ENCODE measurements at regions not wholly inside any gene's neighbourhood (a gene's known extent, or its start where the extent isn't known, plus 50 kb on each side); places are given as distances from the start of the nearest gene placed in this dataset.

DNA sequence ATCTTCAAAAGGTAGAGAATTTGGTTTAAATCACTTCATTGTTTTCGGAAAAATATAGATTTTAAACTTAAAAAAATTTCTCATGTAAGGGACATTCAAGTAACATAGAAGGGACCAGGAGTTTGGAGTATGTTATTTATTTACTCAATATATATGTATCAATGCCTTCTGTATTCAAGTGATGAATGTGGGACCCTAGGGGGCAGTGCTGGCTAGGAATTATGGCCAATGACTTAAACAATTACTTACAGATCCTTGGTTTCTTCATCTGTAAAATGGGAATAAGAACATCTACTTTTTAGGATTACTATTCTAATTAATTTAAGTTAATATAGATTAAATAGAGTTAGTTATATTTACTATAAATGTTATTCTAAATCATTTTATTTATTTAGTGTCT lies 886.3 kb upstream of the RBFOX1 start:
- H3K4me1 ChIP-seq (ENCODE audit: insufficient read depth, low read length), result no peaks in the 10 kb centered on the region
- no peaks in the 10 kb centered on the region for H3K36me3 ChIP-seq (ENCODE audit: insufficient read depth, low read length)
- no peaks in the 10 kb centered on the region; the same call in 1 of the 2 replicates for H3K9me3 ChIP-seq (ENCODE audit: control insufficient read depth, insufficient read depth, low read length)
- H3K9ac ChIP-seq (ENCODE audit: low read depth, low read length), result no peak overlapping the region

DNA sequence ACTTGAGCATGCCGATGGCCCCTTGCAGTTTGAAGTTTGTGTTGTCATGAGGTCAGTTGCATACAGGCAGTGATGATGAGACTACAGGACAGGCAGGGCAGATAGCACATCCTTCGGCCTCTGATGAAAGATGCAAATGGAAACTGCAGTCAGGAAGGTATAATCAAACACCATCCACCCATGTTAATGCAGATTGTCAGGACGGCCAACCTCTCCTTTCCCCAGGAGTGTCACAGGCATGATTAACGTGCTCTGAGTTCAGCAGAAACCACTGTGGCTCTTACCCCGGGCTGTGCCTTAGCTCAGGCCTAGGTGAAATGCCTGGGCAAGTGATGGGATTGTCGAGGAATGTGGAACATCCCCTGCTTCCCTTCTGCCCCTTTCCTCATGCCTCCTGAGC lies 893.5 kb upstream of the RBFOX1 start:
- Histone ChIP-seq H3K9ac (ENCODE audit: low read depth, low read length) (no peak overlapping the region), H3K9me3 (ENCODE audit: control insufficient read depth, insufficient read depth, low read length) (no peaks in the 10 kb centered on the region), H3K36me3 (ENCODE audit: insufficient read depth, low read length) (no peaks in the 10 kb centered on the region), H3K4me1 (ENCODE audit: insufficient read depth, low read length) (no peaks in the 10 kb centered on the region)

DNA sequence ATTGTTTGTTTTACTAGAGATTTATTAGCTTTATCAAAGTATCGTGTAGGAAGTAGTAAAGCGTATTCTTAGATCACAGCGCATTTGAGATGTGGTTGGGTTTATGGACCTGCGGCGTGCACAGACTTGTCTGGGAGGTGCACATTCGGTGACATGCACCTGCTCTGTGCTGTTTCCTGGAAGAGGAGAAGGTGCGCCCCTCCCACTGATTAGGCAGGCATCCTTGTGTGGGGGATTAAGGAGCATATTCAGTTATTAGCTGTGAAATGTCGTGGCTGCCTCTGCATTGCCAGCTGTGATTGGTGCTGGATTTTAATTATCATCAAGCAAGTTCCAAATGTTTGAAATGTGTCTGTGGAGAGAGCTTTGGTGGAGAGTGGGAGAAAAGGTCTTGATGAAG lies 903.8 kb upstream of the RBFOX1 start:
- Histone ChIP-seq H3K9ac (ENCODE audit: low read depth, low read length) (no peak overlapping the region), H3K4me1 (ENCODE audit: insufficient read depth, low read length) (no peaks in the 10 kb centered on the region), H3K36me3 (ENCODE audit: insufficient read depth, low read length) (no peaks in the 10 kb centered on the region), H3K9me3 (ENCODE audit: control insufficient read depth, insufficient read depth, low read length) (no peaks in the 10 kb centered on the region)

DNA sequence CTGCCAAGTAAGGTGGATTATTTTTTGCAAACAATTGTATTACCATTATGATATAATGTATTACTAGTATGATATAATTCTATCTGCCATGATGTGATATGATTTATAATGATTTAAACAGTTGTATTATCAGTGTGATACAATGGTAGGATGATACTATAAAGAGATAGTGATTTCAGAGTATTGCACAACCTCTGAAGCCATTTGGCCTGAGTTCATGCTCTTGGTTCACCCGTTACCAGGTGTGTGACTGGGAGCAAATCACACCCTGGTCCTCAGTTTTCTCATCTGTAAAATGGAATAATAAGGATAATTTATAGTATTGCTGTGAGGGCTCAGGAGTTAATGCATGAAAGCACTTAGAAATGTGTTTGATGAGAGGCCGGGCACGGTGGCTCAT lies 905.0 kb upstream of the RBFOX1 start:
- Histone ChIP-seq H3K9ac (ENCODE audit: low read depth, low read length) (no peak overlapping the region), H3K36me3 (ENCODE audit: insufficient read depth, low read length) (no peaks in the 10 kb centered on the region), H3K9me3 (ENCODE audit: control insufficient read depth, insufficient read depth, low read length) (no peaks in the 10 kb centered on the region), H3K4me1 (ENCODE audit: insufficient read depth, low read length) (no peaks in the 10 kb centered on the region)

DNA sequence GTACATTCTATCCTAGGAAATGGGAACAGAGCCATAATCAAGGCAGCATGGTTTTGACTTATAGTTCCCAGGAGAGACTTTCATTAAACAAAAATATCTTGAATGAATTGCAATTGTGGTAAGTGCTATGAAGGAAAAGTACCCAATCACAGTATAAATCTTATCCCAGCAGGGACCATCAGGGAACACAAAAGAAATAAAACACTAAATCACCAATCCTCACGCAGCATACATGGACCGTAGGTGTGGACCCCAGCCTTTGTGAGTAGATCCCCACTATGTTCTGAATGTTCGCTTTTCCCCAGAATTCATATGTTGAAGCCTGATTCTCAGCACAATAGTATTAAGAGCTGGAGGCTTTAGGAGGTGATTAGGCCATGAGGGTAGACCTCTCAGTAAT lies 925.0 kb upstream of the RBFOX1 start:
- H3K36me3 ChIP-seq (ENCODE audit: insufficient read depth, low read length), result no peaks in the 10 kb centered on the region
- H3K9me3 ChIP-seq (ENCODE audit: control insufficient read depth, insufficient read depth, low read length), result no peaks in the 10 kb centered on the region
- no peaks in the 10 kb centered on the region for H3K4me1 ChIP-seq (ENCODE audit: insufficient read depth, low read length)
- no peak overlapping the region for H3K9ac ChIP-seq (ENCODE audit: low read depth, low read length)

DNA sequence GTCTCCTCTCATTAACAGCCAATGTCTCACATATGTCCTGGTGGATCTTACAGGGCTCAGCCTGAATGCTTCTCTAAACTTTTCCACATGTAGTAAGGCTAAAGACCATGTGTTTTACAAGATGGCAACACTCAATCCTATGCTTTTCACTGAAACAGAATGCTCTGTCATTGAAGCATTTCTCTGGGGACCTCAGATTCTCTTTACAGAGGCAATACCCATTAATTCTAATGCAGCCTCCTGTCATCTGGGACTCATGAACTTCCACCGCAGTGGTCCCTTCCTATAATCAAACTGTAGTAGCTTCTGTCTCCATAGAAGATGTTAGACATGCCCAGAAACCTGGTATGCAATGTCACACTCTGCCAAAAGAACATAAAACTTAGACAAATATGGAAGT lies 926.6 kb upstream of the RBFOX1 start:
- Histone ChIP-seq H3K9me3 (ENCODE audit: control insufficient read depth, insufficient read depth, low read length) (no peaks in the 10 kb centered on the region), H3K4me1 (ENCODE audit: insufficient read depth, low read length) (no peaks in the 10 kb centered on the region), H3K9ac (ENCODE audit: low read depth, low read length) (no peak overlapping the region), H3K36me3 (ENCODE audit: insufficient read depth, low read length) (no peaks in the 10 kb centered on the region)

DNA sequence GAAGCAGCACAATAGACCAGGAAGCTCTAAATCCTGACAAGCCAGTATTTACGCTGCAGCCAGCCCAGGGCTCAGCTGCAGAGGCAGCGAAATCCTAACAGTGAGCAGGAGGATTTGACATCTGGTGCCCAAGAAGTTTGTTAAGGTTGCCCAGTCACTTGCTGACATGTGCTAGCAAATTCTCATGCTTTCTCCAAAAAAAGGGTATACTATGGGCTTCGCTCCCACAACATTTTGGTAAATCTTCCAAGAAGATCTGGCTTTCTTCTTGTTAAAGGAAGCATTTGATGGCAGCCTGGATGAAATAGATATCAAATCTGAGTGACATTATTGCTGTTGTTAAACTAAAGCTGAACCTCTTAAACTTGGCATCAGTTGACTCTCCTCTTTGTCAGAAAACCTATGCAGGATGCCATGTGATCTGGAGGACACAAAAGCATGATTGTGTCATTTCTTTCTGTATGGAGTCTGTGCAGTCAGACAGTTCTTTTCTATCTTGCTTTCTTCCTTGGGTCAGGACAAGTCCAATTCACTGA lies 949.7 kb upstream of the RBFOX1 start:
- H3K4me1 ChIP-seq (ENCODE audit: insufficient read depth, low read length), result no peaks in the 10 kb centered on the region
- H3K9ac ChIP-seq (ENCODE audit: low read depth, low read length), result no peak overlapping the region
- no peaks in the 10 kb centered on the region for H3K9me3 ChIP-seq (ENCODE audit: control insufficient read depth, insufficient read depth, low read length)
- H3K36me3 ChIP-seq (ENCODE audit: insufficient read depth, low read length), result no peaks in the 10 kb centered on the region

DNA sequence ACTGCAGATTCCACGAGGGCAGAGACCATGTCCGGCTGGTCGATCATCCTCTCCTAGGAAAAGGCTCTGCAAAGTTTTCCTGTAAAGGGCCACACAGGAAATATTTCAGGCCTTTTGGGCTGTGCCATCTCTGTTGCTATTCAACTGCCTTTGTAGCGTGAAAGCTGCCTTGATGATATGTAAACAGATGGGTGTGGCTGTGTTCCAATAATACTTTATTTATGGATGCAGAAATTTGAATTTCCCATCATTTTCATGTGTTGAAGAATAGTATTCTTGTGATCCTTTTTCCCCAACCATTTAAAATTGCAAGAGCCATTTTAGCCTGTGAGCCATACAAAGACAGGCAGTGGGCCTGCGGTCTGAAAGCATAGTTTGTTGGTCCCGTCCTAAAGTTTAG lies 950.7 kb upstream of the RBFOX1 start:
- Histone ChIP-seq H3K9me3 (ENCODE audit: control insufficient read depth, insufficient read depth, low read length) (no peaks in the 10 kb centered on the region), H3K36me3 (ENCODE audit: insufficient read depth, low read length) (no peaks in the 10 kb centered on the region), H3K4me1 (ENCODE audit: insufficient read depth, low read length) (no peaks in the 10 kb centered on the region), H3K9ac (ENCODE audit: low read depth, low read length) (no peak overlapping the region)

DNA sequence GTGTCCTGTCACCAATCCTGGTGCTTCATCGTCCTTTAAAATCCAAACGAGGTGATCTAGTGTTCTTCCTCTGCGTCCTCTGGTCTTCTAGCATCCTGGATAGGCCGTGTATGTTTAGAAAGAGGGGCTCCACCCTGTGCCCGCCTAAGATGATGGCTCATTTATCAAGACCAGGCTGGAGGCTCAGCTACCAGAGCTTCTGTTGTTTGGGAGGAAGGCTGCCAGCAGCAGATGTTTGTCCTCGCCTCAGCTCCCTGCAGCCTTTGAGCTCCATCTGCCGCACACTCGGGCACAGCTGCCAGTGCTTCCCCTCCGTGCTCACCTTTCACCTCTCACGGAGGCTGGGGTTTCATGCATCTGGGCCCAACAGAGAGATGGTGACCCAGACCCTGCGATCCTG lies 954.7 kb upstream of the RBFOX1 start:
- Histone ChIP-seq H3K9ac (ENCODE audit: low read depth, low read length) (no peak overlapping the region), H3K36me3 (ENCODE audit: insufficient read depth, low read length) (no peaks in the 10 kb centered on the region), H3K9me3 (ENCODE audit: control insufficient read depth, insufficient read depth, low read length) (no peaks in the 10 kb centered on the region)

DNA sequence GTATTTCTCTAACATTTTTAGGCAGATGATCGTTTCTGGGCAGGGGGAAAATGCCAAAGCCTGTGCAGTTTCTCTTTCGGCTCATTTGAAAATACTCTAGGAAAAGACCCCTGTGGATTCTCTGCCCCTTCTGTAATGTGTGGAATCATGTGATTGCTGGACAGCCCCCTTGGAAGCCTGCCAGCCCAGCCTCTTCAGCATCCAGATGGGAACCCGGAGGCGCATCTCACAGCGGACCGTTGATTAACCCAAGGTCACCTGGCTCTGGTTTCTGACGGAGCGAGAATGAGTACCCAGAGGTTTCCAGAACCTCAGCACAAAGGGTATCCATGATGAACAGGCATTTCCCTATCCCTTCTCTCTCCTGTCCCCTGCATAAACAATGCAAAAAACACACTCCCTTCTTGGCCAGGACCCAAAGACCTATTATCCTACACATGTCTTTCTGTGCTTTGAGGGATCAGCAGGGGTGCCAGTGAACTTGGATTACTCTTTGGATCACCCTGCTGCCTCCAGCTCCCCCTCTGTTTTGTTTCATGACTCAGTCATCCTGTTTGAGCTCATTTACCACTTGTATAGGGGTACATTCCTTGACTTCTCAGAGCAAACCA lies 957.1 kb upstream of the RBFOX1 start:
- H3K9ac ChIP-seq (ENCODE audit: low read depth, low read length), result no peak overlapping the region
- H3K9me3 ChIP-seq (ENCODE audit: control insufficient read depth, insufficient read depth, low read length), result no peaks in the 10 kb centered on the region
- peaks cover 22% of the 10 kb centered on the region; the same call in 1 of the 2 replicates for H3K4me1 ChIP-seq (ENCODE audit: insufficient read depth, low read length)
- H3K36me3 ChIP-seq (ENCODE audit: insufficient read depth, low read length), result no peaks in the 10 kb centered on the region

More for the DNA sequence above, 954.7 kb upstream of the RBFOX1 start:
- H3K4me1 ChIP-seq (ENCODE audit: insufficient read depth, low read length), result peaks cover 22% of the 10 kb centered on the region; the same call in 1 of the 2 replicates

DNA sequence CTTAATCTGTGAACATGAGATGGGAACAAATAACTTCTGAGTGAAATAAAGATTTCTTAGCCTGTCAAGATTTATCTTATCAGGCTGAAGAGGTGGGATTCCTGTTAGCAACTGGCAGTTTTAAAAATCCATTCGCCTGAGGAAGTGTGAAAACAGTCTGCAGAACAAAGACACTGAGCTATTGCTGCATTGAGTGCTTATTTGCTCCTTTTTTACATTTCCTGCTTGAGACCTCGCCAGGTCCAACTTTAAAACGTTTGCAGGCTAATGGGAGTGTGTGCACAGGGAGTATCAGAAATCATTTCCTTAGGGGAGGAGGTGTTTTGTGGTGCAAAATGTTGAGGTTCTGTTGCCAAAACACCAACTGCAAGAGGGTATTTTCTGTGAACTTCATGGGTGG lies 957.8 kb upstream of the RBFOX1 start:
- Histone ChIP-seq H3K9ac (ENCODE audit: low read depth, low read length) (no peak overlapping the region), H3K36me3 (ENCODE audit: insufficient read depth, low read length) (no peaks in the 10 kb centered on the region), H3K9me3 (ENCODE audit: control insufficient read depth, insufficient read depth, low read length) (no peaks in the 10 kb centered on the region), H3K4me1 (ENCODE audit: insufficient read depth, low read length) (peaks cover 22% of the 10 kb centered on the region; the same call in 1 of the 2 replicates)

DNA sequence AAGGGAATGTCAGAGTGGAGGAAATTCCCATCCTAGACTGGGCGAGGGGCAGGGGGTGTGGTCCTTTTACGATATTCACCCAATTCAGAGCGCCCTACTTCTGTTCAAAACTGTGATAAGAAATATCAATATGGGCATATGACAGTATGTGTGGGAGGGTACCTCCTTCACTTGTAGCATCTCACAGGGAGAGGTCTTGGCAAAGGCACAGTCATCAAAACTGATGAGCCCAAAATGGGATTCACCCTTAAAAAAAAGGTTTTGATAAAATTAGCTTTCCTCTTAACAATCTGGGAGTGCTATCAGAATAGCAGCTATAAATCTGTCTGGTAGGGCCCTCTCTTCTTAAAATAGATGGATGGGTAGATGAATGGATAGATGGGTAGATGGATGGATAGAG lies 967.8 kb upstream of the RBFOX1 start:
- Histone ChIP-seq H3K4me1 (ENCODE audit: insufficient read depth, low read length) (peaks cover 3% of the 10 kb centered on the region; the same call in 1 of the 2 replicates), H3K9ac (ENCODE audit: low read depth, low read length) (no peak overlapping the region), H3K36me3 (ENCODE audit: insufficient read depth, low read length) (no peaks in the 10 kb centered on the region), H3K9me3 (ENCODE audit: control insufficient read depth, insufficient read depth, low read length) (no peaks in the 10 kb centered on the region)

DNA sequence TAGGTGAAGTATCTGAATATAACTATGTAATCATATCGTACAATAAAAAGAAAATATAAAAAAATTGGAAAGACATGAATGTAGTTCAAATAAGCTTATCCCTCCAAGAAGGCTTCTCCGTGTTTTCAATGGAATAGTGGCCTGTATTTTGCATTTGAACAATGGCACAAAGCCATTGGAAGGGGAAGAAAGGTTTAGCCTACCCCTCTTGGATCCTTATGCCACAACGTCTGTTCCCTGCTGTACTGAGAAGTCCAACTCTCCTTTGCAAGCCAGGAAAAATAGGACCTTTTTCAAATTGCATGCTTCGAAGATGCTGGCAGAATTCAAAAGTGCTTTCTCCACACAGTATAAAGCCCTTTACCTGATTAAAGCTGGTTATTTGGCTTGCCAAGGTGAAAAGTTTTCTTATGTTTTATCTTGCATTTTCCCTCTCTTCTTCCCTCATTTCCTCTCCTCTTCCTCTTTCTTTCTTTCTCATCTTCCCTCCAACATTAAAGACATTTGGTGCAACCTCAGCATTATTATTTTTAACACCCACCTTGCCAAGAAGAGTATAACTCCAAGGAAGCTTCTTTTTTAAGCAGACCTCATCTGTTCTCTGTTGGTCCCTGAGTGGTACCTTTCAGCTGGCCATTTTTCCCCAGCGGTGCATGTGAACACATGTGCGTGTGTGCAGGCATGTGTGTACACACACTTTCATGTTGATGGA lies 968.6 kb upstream of the RBFOX1 start:
- Histone ChIP-seq H3K4me1 (ENCODE audit: insufficient read depth, low read length) (peaks cover 3% of the 10 kb centered on the region; the same call in 1 of the 2 replicates), H3K9me3 (ENCODE audit: control insufficient read depth, insufficient read depth, low read length) (no peaks in the 10 kb centered on the region), H3K9ac (ENCODE audit: low read depth, low read length) (no peak overlapping the region), H3K36me3 (ENCODE audit: insufficient read depth, low read length) (no peaks in the 10 kb centered on the region)

DNA sequence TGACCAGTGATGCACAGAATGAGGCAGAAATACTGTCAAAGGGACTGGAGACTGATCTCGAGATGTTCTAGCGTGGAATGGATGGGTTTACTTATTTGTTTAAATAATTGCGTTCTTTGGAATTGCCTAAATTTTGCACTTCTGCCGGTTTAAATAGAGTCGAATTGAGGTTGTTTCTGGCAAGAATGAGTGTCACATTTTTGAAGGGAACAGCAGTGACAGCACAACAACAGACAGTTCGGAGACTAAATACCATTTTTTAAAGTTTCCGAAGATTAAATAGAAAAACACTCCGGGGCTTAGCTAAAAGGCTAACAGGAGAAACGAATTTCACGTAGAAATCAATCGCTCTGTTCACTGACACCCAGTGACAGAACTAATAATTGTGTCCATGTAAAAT lies 969.2 kb upstream of the RBFOX1 start:
- Histone ChIP-seq H3K36me3 (ENCODE audit: insufficient read depth, low read length) (no peaks in the 10 kb centered on the region), H3K9me3 (ENCODE audit: control insufficient read depth, insufficient read depth, low read length) (no peaks in the 10 kb centered on the region), H3K9ac (ENCODE audit: low read depth, low read length) (no peak overlapping the region), H3K4me1 (ENCODE audit: insufficient read depth, low read length) (peaks cover 3% of the 10 kb centered on the region; the same call in 1 of the 2 replicates)

DNA sequence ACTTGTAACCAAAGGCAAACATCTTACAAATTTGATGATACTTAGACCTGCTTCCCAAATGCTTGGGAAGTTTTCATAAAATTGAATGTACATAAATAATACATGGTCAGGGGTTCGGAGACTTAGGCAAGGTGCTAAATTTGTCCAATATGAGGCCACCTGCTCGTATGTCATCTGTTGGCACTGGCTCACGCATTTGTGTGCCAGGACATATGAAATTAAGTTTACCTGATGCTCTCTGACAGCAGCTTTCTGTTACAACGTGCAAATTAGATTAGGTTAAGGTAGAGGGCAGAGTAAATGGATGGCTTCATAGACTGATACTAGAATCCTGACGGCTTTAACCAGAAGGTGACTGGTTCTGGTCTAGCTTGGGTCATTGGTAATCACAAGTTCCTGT lies 970.3 kb upstream of the RBFOX1 start:
- no peaks in the 10 kb centered on the region for H3K9me3 ChIP-seq (ENCODE audit: control insufficient read depth, insufficient read depth, low read length)
- H3K4me1 ChIP-seq (ENCODE audit: insufficient read depth, low read length), result peaks cover 3% of the 10 kb centered on the region; the same call in 1 of the 2 replicates
- H3K9ac ChIP-seq (ENCODE audit: low read depth, low read length), result no peak overlapping the region
- H3K36me3 ChIP-seq (ENCODE audit: insufficient read depth, low read length), result no peaks in the 10 kb centered on the region
